Keratinocyte (primary cell): ENCODE measurements at regions not wholly inside any gene's neighbourhood (a gene's known extent, or its start where the extent isn't known, plus 50 kb on each side); places are given as distances from the start of the nearest gene placed in this dataset.

ENCODE experiments used
- DNase-seq: peaks from one replicate; pipeline ENCODE4 v3.0.0-alpha.2; 2011; ENCODE audit warnings: low read depth, missing footprints, low spot score
- FAIRE-seq: peaks from 2 replicates; lab custom pipeline; 2011; peaks lifted over from hg19 to GRCh38; lab: Jason Lieb, UNC
- H2AFZ ChIP-seq: 2 replicates; pipeline ENCODE4 v1.6.0; 2012; ENCODE audit warnings: low read length, control low read depth, inconsistent platforms; ENCODE audit not compliant: control insufficient read depth
- H3K27ac ChIP-seq: 2 replicates; pipeline ENCODE4 v1.5.1; 2011; ENCODE audit warnings: low read length; ENCODE audit not compliant: control insufficient read depth, insufficient read depth
- H3K27me3 ChIP-seq: 3 replicates; pipeline ENCODE4 v1.6.0; 2011; ENCODE audit warnings: low read length; ENCODE audit not compliant: control insufficient read depth, insufficient read depth; ENCODE audit errors: extremely low read depth
- H3K36me3 ChIP-seq, 2 experiments: 2 replicates in 1 of 2; 3 replicates in 1 of 2; pipeline ENCODE4 v1.5.1; 2011; ENCODE audit warnings: low read length in 2 of 2, mild to moderate bottlenecking in 1 of 2; ENCODE audit not compliant: control insufficient read depth in 2 of 2, insufficient read depth in 2 of 2; ENCODE audit errors: extremely low read depth in 1 of 2
- H3K4me1 ChIP-seq: 3 replicates; pipeline ENCODE4 v1.5.1; 2011; ENCODE audit warnings: low read length; ENCODE audit not compliant: control insufficient read depth, insufficient read depth; ENCODE audit errors: extremely low read depth
- H3K4me2 ChIP-seq: 3 replicates; pipeline ENCODE4 v1.6.0; 2011; ENCODE audit warnings: low read depth, low read length; ENCODE audit not compliant: control insufficient read depth, insufficient read depth; ENCODE audit errors: extremely low read depth
- H3K4me3 ChIP-seq, 3 experiments: fragments of 200-600 bp in 1 of 3; sonication (generic) in 1 of 3; 2 replicates in 2 of 3; 3 replicates in 1 of 3; pipeline ENCODE4 v1.5.1; 2011 to 2016; ENCODE audit warnings: low read length in 3 of 3, mild to moderate bottlenecking in 3 of 3, control low read depth in 2 of 3, inconsistent platforms in 1 of 3, low read depth in 1 of 3, mixed read lengths in 1 of 3, mixed run types in 1 of 3, moderate library complexity in 1 of 3; ENCODE audit not compliant: control insufficient read depth in 2 of 3, insufficient read depth in 2 of 3; ENCODE audit errors: extremely low read depth in 1 of 3
- H3K79me2 ChIP-seq: 2 replicates; pipeline ENCODE4 v1.6.0; 2012; ENCODE audit warnings: low read length; ENCODE audit not compliant: control insufficient read depth, insufficient read depth
- H3K9ac ChIP-seq: 3 replicates; pipeline ENCODE4 v1.6.0; 2011; ENCODE audit warnings: low read length; ENCODE audit not compliant: control insufficient read depth, insufficient read depth; ENCODE audit errors: extremely low read depth
- H3K9me1 ChIP-seq: 3 replicates; pipeline ENCODE4 v1.6.0; 2011; ENCODE audit warnings: low read length; ENCODE audit not compliant: control insufficient read depth, insufficient read depth; ENCODE audit errors: extremely low read depth
- H3K9me3 ChIP-seq: 2 replicates; pipeline ENCODE4 v1.5.1; 2012; ENCODE audit warnings: low read depth, low read length; ENCODE audit not compliant: control insufficient read depth
- H4K20me1 ChIP-seq: 3 replicates; pipeline ENCODE4 v1.6.0; 2011; ENCODE audit warnings: low read length; ENCODE audit not compliant: control insufficient read depth, insufficient read depth; ENCODE audit errors: extremely low read depth
- EZH2 ChIP-seq: IDR thresholded peaks from one replicate; pipeline ENCODE4 v1.6.1; 2012; ENCODE audit warnings: inconsistent platforms, mild to moderate bottlenecking, low read length, moderate library complexity
- dilution Hi-C: fragments of 300-500 bp; cut with MboI; formaldehyde crosslinking; loops from one replicate; pipeline ENCODE4 v1.7.0; 2020; ENCODE audit warnings: low sequenced_read_pairs; ENCODE audit not compliant: extremely low pct_ligation_motif_present
- TF ChIP-seq, protein P1 (sequence below), 3 experiments: IDR thresholded peaks in 1 of 3; conservative IDR thresholded peaks in 1 of 3; optimal IDR thresholded peaks in 1 of 3; 2 replicates in 2 of 3; 3 replicates in 1 of 3; pipeline versions ENCODE3 to v1.5.1; 2011; ENCODE audit warnings: low read length in 3 of 3, mild to moderate bottlenecking in 3 of 3, moderate library complexity in 2 of 3, control low read depth in 1 of 3, inconsistent platforms in 1 of 3; ENCODE audit not compliant: insufficient read depth in 2 of 3; ENCODE audit errors: extremely low read depth in 1 of 3

DNA sequence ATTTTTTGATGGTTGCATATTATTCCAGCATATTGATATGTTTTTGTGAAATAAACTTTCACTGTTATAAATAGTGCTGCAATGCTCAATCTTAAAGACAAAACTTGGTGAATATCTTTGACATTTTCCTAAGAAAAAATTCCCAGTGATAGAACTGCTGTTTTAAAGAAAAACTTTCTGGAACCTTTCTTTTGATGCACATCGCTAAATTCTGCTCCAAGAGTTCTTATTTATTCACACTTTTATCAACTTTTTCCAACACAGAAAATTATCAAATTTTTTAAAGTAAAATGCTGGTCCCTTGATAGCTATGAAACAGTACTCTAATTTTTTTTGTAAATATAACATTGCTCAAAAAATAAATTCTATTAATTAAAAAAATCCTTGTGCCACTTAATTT, 196.6 kb downstream of the HS3ST3A1 start:
- H3K9me1 ChIP-seq: no peaks in the 10 kb centered on the region
- TF ChIP-seq, protein P1, sequence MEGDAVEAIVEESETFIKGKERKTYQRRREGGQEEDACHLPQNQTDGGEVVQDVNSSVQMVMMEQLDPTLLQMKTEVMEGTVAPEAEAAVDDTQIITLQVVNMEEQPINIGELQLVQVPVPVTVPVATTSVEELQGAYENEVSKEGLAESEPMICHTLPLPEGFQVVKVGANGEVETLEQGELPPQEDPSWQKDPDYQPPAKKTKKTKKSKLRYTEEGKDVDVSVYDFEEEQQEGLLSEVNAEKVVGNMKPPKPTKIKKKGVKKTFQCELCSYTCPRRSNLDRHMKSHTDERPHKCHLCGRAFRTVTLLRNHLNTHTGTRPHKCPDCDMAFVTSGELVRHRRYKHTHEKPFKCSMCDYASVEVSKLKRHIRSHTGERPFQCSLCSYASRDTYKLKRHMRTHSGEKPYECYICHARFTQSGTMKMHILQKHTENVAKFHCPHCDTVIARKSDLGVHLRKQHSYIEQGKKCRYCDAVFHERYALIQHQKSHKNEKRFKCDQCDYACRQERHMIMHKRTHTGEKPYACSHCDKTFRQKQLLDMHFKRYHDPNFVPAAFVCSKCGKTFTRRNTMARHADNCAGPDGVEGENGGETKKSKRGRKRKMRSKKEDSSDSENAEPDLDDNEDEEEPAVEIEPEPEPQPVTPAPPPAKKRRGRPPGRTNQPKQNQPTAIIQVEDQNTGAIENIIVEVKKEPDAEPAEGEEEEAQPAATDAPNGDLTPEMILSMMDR (optimal IDR thresholded peaks at IDR 0.05 in 1 of 3, IDR thresholded peaks at IDR 0.05 in 1 of 3, conservative IDR thresholded peaks at IDR 0.05 in 1 of 3; ENCODE audit: extremely low read depth in 1 of 3, insufficient read depth in 2 of 3, low read length in 3 of 3): no peak
- no peak for TF ChIP-seq EZH2
- no peak overlapping the region for H3K27ac ChIP-seq
- no peaks in the 10 kb centered on the region for H3K36me3 ChIP-seq
- H3K27me3 ChIP-seq: no peaks in the 10 kb centered on the region
- H3K79me2 ChIP-seq: no peaks in the 10 kb centered on the region
- no peaks in the 10 kb centered on the region for H3K9me3 ChIP-seq
- dilution Hi-C loops: no loop called here
- H3K4me3 ChIP-seq: no peak overlapping the region
- no peaks in the 10 kb centered on the region for H3K4me1 ChIP-seq
- H4K20me1 ChIP-seq: no peaks in the 10 kb centered on the region
- FAIRE-seq: no peak
- DNase-seq: no peak
- H3K9ac ChIP-seq: no peak overlapping the region
- no peak overlapping the region for H3K4me2 ChIP-seq
- H2AFZ ChIP-seq: no peak overlapping the region

DNA sequence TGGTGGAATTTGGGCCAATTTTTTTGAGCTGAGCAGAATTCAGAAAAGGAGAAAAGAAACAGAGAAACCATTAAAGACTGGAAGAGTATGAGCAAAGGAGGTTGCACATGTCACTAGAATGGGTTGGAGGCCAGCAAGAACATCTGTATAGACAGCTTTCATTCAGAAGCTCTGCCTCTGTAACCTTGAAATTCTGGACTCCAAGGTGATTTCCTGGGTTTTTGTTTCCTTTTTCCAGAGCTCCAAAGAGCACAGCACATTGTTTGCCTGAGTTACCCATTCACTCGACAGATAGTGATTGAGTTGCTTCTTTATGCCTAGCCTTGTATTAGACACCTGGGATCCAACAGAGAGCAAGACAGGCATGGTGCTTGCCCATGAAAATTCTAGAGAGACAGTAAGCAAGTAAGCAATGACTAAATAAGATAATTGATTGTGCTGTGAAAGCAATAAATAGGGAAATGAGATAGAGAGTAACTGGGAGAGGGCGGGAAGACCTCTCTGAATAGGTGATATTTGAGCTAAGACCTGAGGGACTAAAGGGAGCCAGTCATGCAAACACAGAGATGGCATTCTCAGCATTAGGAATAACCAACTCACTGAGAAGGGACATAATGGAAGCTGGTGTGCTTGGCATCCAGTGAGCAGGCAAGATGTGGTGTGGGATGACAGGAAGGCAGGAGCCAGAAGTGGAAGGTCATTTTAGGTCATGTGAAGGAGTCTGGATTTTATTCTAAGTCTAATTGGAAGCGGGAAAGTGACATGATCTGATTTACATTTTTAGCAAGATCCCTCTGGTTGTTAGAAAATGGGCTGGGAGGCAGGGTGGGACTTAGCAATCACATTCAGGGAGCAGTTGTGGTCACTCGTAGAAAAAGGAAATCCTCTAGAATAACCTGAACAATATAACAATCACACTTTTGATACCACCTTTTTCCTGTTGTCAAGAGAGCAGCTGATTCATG, 197.5 kb downstream of the HS3ST3A1 start:
- no peak overlapping the region for H3K9ac ChIP-seq
- no peaks in the 10 kb centered on the region for H4K20me1 ChIP-seq
- no peak for TF ChIP-seq EZH2
- TF ChIP-seq, protein P1 (optimal IDR thresholded peaks at IDR 0.05 in 1 of 3, IDR thresholded peaks at IDR 0.05 in 1 of 3, conservative IDR thresholded peaks at IDR 0.05 in 1 of 3; ENCODE audit: extremely low read depth in 1 of 3, insufficient read depth in 2 of 3, low read length in 3 of 3): no peak
- H3K79me2 ChIP-seq: no peaks in the 10 kb centered on the region
- no peak for FAIRE-seq
- no peak overlapping the region for H2AFZ ChIP-seq
- dilution Hi-C loops: no loop called here
- no peak overlapping the region for H3K4me3 ChIP-seq
- H3K27ac ChIP-seq: no peak overlapping the region
- no peak overlapping the region for H3K4me2 ChIP-seq
- no peak for DNase-seq
- H3K9me1 ChIP-seq: no peaks in the 10 kb centered on the region
- H3K27me3 ChIP-seq: no peaks in the 10 kb centered on the region
- no peaks in the 10 kb centered on the region for H3K36me3 ChIP-seq
- no peaks in the 10 kb centered on the region for H3K4me1 ChIP-seq
- no peaks in the 10 kb centered on the region for H3K9me3 ChIP-seq
